Trophoblast cell (in vitro differentiated cells and primary cell): ENCODE measurements at regions not wholly inside any gene's neighbourhood (a gene's known extent, or its start where the extent isn't known, plus 50 kb on each side); places are given as distances from the start of the nearest gene placed in this dataset.
A peak's percentile ranks its signal among the peaks of the same experiment; 100 is the strongest.

Experiments
- DNase-seq, 2 donors: peaks; one replicate each; pipeline ENCODE4 v3.0.0-alpha.2; 2016
- H2AFZ ChIP-seq: 2 replicates; pipeline ENCODE4 v1.6.1; 2013; ENCODE audit warnings: low read length, moderate library complexity, mild to moderate bottlenecking; ENCODE audit not compliant: insufficient read depth, poor library complexity
- H2AK5ac ChIP-seq: 2 replicates; pipeline ENCODE4 v1.6.1; 2013; ENCODE audit warnings: mild to moderate bottlenecking, low read length
- H2BK120ac ChIP-seq: 2 replicates; pipeline ENCODE4 v1.6.1; 2013; ENCODE audit warnings: low read length, mild to moderate bottlenecking, moderate library complexity; ENCODE audit not compliant: insufficient read depth, poor library complexity
- H2BK12ac ChIP-seq: 2 replicates; pipeline ENCODE4 v1.6.1; 2013; ENCODE audit warnings: mild to moderate bottlenecking, low read length, moderate library complexity
- H2BK5ac ChIP-seq: 2 replicates; pipeline ENCODE4 v1.6.1; 2013; ENCODE audit warnings: low read length, low read depth, moderate library complexity, mild to moderate bottlenecking; ENCODE audit not compliant: poor library complexity
- H3K14ac ChIP-seq: 2 replicates; pipeline ENCODE4 v1.6.1; 2013; ENCODE audit warnings: mild to moderate bottlenecking, low read length
- H3K18ac ChIP-seq: 2 replicates; pipeline ENCODE4 v1.6.1; 2013; ENCODE audit warnings: mild to moderate bottlenecking, low read length
- H3K23ac ChIP-seq: 2 replicates; pipeline ENCODE4 v1.6.1; 2013; ENCODE audit warnings: low read length
- H3K27ac ChIP-seq: 2 replicates; pipeline ENCODE4 v1.5.1; 2013; ENCODE audit warnings: low read depth, mild to moderate bottlenecking, inconsistent platforms, low read length, moderate library complexity
- H3K27me3 ChIP-seq: 2 replicates; pipeline ENCODE4 v1.6.1; 2013; ENCODE audit warnings: inconsistent platforms, mild to moderate bottlenecking, low read length, moderate library complexity; ENCODE audit not compliant: insufficient read depth
- H3K36me3 ChIP-seq, 2 experiments: 1 replicate in 1 of 2; 2 replicates in 1 of 2; pipeline ENCODE4 v1.6.1; 2013; ENCODE audit warnings: low read length in 2 of 2, mild to moderate bottlenecking in 2 of 2, moderate library complexity in 1 of 2; ENCODE audit not compliant: insufficient read depth in 2 of 2, control insufficient read depth in 1 of 2
- H3K4ac ChIP-seq: 2 replicates; pipeline ENCODE4 v1.6.1; 2013; ENCODE audit warnings: low read depth, mild to moderate bottlenecking, low read length, moderate library complexity
- H3K4me1 ChIP-seq, 2 experiments: 1 replicate in 1 of 2; 2 replicates in 1 of 2; pipeline ENCODE4 v1.6.1; 2013; ENCODE audit warnings: low read length in 2 of 2, mild to moderate bottlenecking in 2 of 2, moderate library complexity in 1 of 2; ENCODE audit not compliant: insufficient read depth in 2 of 2, control insufficient read depth in 1 of 2
- H3K4me2 ChIP-seq: 2 replicates; pipeline ENCODE4 v1.6.1; 2013; ENCODE audit warnings: inconsistent platforms, mild to moderate bottlenecking, low read length, moderate library complexity
- H3K4me3 ChIP-seq: 2 replicates; pipeline ENCODE4 v1.5.1; 2013; ENCODE audit warnings: mild to moderate bottlenecking, low read depth, low read length, inconsistent platforms
- H3K79me1 ChIP-seq: one replicate; pipeline ENCODE4 v1.6.1; 2013; ENCODE audit warnings: low read length
- H3K79me2 ChIP-seq: 2 replicates; pipeline ENCODE4 v1.6.1; 2013; ENCODE audit warnings: low read length, mild to moderate bottlenecking; ENCODE audit not compliant: control insufficient read depth, insufficient read depth, poor library complexity
- H3K9ac ChIP-seq: 2 replicates; pipeline ENCODE4 v1.6.1; 2013; ENCODE audit warnings: mild to moderate bottlenecking, low read length
- H3K9me3 ChIP-seq: 2 replicates; pipeline ENCODE4 v1.6.1; 2013; ENCODE audit warnings: low read depth, mild to moderate bottlenecking, control low read depth, inconsistent platforms, low read length; ENCODE audit not compliant: insufficient read depth
- H4K12ac ChIP-seq: 2 replicates; pipeline ENCODE4 v1.6.1; 2013; ENCODE audit warnings: low read depth, mild to moderate bottlenecking, low read length, moderate library complexity
- H4K8ac ChIP-seq: 2 replicates; pipeline ENCODE4 v1.6.1; 2013; ENCODE audit warnings: low read depth, mild to moderate bottlenecking, low read length, moderate library complexity
- H4K91ac ChIP-seq: one replicate; pipeline ENCODE4 v1.6.1; 2013; ENCODE audit warnings: low read depth, mild to moderate bottlenecking, low read length, moderate library complexity
- WGBS: extraction: QIAGEN DNeasy Blood & Tissue Kit; methylation state at CpG from one replicate; pipeline ENCODE4 v1.1.7; 2013; ENCODE audit warnings: missing lambda C conversion rate; ENCODE audit not compliant: insufficient read length, insufficient coverage; ENCODE audit errors: extremely low coverage; 5-methylcytosine and 5-hydroxymethylcytosine counted together

- no peak for DNase-seq
- no peak overlapping the region for H3K14ac ChIP-seq
- H2BK5ac ChIP-seq = no peak overlapping the region
- no peaks in the 10 kb centered on the region for H3K9me3 ChIP-seq
- no peak overlapping the region for H4K8ac ChIP-seq
- H3K36me3 ChIP-seq = no peaks in the 10 kb centered on the region
- H3K27ac ChIP-seq = no peak overlapping the region
- no peak overlapping the region for H2AFZ ChIP-seq
- H3K4me1 ChIP-seq = no peaks in the 10 kb centered on the region
- H4K12ac ChIP-seq = no peak overlapping the region
- H4K91ac ChIP-seq = no peak overlapping the region
- H3K4me2 ChIP-seq = no peak overlapping the region
- H2BK12ac ChIP-seq = no peak overlapping the region
- H3K79me2 ChIP-seq = no peaks in the 10 kb centered on the region
- H3K23ac ChIP-seq = no peak overlapping the region
- WGBS = no CpG with 5 or more reads among the region's 1 CpG
- no peak overlapping the region for H3K4ac ChIP-seq
- no peak overlapping the region for H3K4me3 ChIP-seq
- no peak overlapping the region for H2BK120ac ChIP-seq
- no peak overlapping the region for H3K9ac ChIP-seq
- H2AK5ac ChIP-seq = no peak overlapping the region
- no peak overlapping the region for H3K18ac ChIP-seq
- H3K27me3 ChIP-seq = no peaks in the 10 kb centered on the region
- no peaks in the 10 kb centered on the region for H3K79me1 ChIP-seq
Observed at GRCh38 chr1:58000821-58001220, 545.7 kb downstream of the OMA1 start.

- Histone ChIP-seq H4K91ac (no peak overlapping the region), H3K9ac (no peak overlapping the region), H2BK120ac (no peak overlapping the region), H3K27ac (no peak overlapping the region), H3K18ac (no peak overlapping the region), H3K4me3 (no peak overlapping the region), H3K9me3 (no peaks in the 10 kb centered on the region), H3K79me1 (no peaks in the 10 kb centered on the region), H3K4me1 (no peaks in the 10 kb centered on the region), H3K4ac (no peak overlapping the region), H2AK5ac (no peak overlapping the region), H2AFZ (no peak overlapping the region), H3K27me3 (no peaks in the 10 kb centered on the region), H3K23ac (no peak overlapping the region), H3K14ac (no peak overlapping the region), H2BK5ac (no peak overlapping the region), H3K79me2 (no peaks in the 10 kb centered on the region), H4K12ac (no peak overlapping the region), H3K4me2 (no peak overlapping the region), H2BK12ac (no peak overlapping the region), H3K36me3 (no peaks in the 10 kb centered on the region), H4K8ac (no peak overlapping the region)
- no CpG with 5 or more reads among the region's 1 CpG for WGBS
- DNase-seq = peak in 1 of 2 donors; percentile 1
Observed at GRCh38 chr1:58000116-58000515, 546.4 kb downstream of the OMA1 start.

GRCh38 chr1:57996400-57996799, 550.1 kb downstream of the OMA1 start:
- Histone ChIP-seq H3K36me3 (no peaks in the 10 kb centered on the region), H2BK120ac (no peak overlapping the region), H3K4me2 (no peak overlapping the region), H2BK5ac (no peak overlapping the region), H3K27ac (no peak overlapping the region), H3K4me3 (no peak overlapping the region), H2BK12ac (no peak overlapping the region), H4K91ac (no peak overlapping the region), H3K4me1 (no peaks in the 10 kb centered on the region), H3K79me2 (no peaks in the 10 kb centered on the region), H3K23ac (no peak overlapping the region), H3K79me1 (no peaks in the 10 kb centered on the region), H4K12ac (no peak overlapping the region), H4K8ac (no peak overlapping the region), H3K9ac (no peak overlapping the region), H3K27me3 (no peaks in the 10 kb centered on the region), H3K18ac (no peak overlapping the region), H3K9me3 (no peaks in the 10 kb centered on the region), H3K14ac (no peak overlapping the region), H2AFZ (no peak overlapping the region), H3K4ac (no peak overlapping the region), H2AK5ac (no peak overlapping the region)
- no peak for DNase-seq
- WGBS = no CpG with 5 or more reads among the region's 2 CpGs

GRCh38 chr1:57991289-57991688, 555.2 kb downstream of the OMA1 start:
- H3K14ac ChIP-seq = no peak overlapping the region
- no peaks in the 10 kb centered on the region for H3K79me2 ChIP-seq
- no peak overlapping the region for H2AFZ ChIP-seq
- no peak overlapping the region for H2BK120ac ChIP-seq
- H2BK12ac ChIP-seq = no peak overlapping the region
- no peak overlapping the region for H3K4ac ChIP-seq
- WGBS = no CpG with 5 or more reads among the region's 7 CpGs
- H3K4me3 ChIP-seq = no peak overlapping the region
- no peak overlapping the region for H3K27ac ChIP-seq
- H3K36me3 ChIP-seq = no peaks in the 10 kb centered on the region
- H2BK5ac ChIP-seq = no peak overlapping the region
- no peak overlapping the region for H3K18ac ChIP-seq
- H3K27me3 ChIP-seq = no peaks in the 10 kb centered on the region
- H4K91ac ChIP-seq = no peak overlapping the region
- no peak for DNase-seq
- H4K12ac ChIP-seq = no peak overlapping the region
- no peak overlapping the region for H2AK5ac ChIP-seq
- H3K23ac ChIP-seq = no peak overlapping the region
- no peaks in the 10 kb centered on the region for H3K4me1 ChIP-seq
- no peaks in the 10 kb centered on the region for H3K79me1 ChIP-seq
- no peak overlapping the region for H4K8ac ChIP-seq
- no peaks in the 10 kb centered on the region for H3K9me3 ChIP-seq
- no peak overlapping the region for H3K4me2 ChIP-seq
- no peak overlapping the region for H3K9ac ChIP-seq
